OCI-LY3 (cell line): ENCODE measurements at regions not wholly inside any gene's neighbourhood (a gene's known extent, or its start where the extent isn't known, plus 50 kb on each side); places are given as distances from the start of the nearest gene placed in this dataset.

ENCODE experiments used
- CTCF ChIP-seq: fragments of 200-600, 300-600 bp; sonication (generic); IDR thresholded peaks from 2 replicates; pipeline ENCODE4 v1.5.1; 2014; ENCODE audit warnings: antibody characterized with exemption, low read length, low read depth
- EZH2phosphoT487 ChIP-seq: fragments of 200-600 bp; shearing (Covaris generic); IDR thresholded peaks from 2 replicates; pipeline ENCODE4 v1.6.1; 2018; ENCODE audit warnings: antibody characterized with exemption, mixed run types, low read depth

- TF ChIP-seq CTCF (no peak), EZH2phosphoT487 (no peak)
Measured at GRCh38 chr18:54684784-54685183, 93.7 kb downstream of the DYNAP start.
